HEK293 (cell line): ENCODE measurements at regions not wholly inside any gene's neighbourhood (a gene's known extent, or its start where the extent isn't known, plus 50 kb on each side); places are given as distances from the start of the nearest gene placed in this dataset.

Source experiments
- CTCF ChIA-PET: fragments of 350-600 bp; formaldehyde crosslinking; extraction: SDS; loops from one replicate; lab custom pipeline; 2021; ENCODE audit warnings: antibody characterized with exemption; lab: Yijun Ruan, JAX
- POLR2A ChIA-PET: fragments of 300-600 bp; formaldehyde crosslinking; extraction: SDS; loops from one replicate; lab custom pipeline; 2020; ENCODE audit warnings: antibody characterized with exemption, inconsistent platforms; lab: Yijun Ruan, JAX
- H3K27ac ChIP-seq: fragments of 200-500 bp; sonication (Bioruptor generic); 2 replicates; pipeline ENCODE4 v1.5.1; 2014; ENCODE audit warnings: low read depth, low read length, control low read depth, inconsistent platforms; ENCODE audit errors: extremely low read depth
- H3K36me3 ChIP-seq, 2 experiments: fragments of 200-500 bp in 1 of 2; sonication (Bioruptor generic) in 1 of 2; 1 replicate in 1 of 2; 2 replicates in 1 of 2; pipeline ENCODE4 v1.5.1; 2014 to 2017; ENCODE audit warnings: inconsistent platforms in 2 of 2, low read length in 2 of 2; ENCODE audit not compliant: control insufficient read depth in 2 of 2, insufficient read depth in 1 of 2
- H3K4me1 ChIP-seq: fragments of 200-500 bp; sonication (Bioruptor generic); 2 replicates; pipeline ENCODE4 v1.5.1; 2014; ENCODE audit warnings: mild to moderate bottlenecking, low read length, inconsistent platforms; ENCODE audit not compliant: control insufficient read depth, insufficient read depth
- H3K4me3 ChIP-seq: 2 replicates; pipeline ENCODE4 v1.5.1; 2011; ENCODE audit warnings: low read depth, mild to moderate bottlenecking, control low read depth, low read length, moderate library complexity
- H3K9me3 ChIP-seq: fragments of 200-500 bp; sonication (Bioruptor generic); 2 replicates; pipeline ENCODE4 v1.5.1; 2014; ENCODE audit warnings: low read depth, low read length, inconsistent platforms; ENCODE audit not compliant: control insufficient read depth, insufficient read depth
- ATF2 ChIP-seq: fragments of 450-650 bp; formaldehyde crosslinking; IDR thresholded peaks from 2 replicates; pipeline ENCODE4 v1.5.1; 2016; ENCODE audit warnings: missing biosample characterization, missing genetic modification characterization, low read depth
- EGR2 ChIP-seq: fragments of 450-650 bp; formaldehyde crosslinking; IDR thresholded peaks from 2 replicates; pipeline ENCODE4 v1.5.1; 2016; ENCODE audit warnings: low read depth, missing biosample characterization, missing genetic modification characterization
- GLIS1 ChIP-seq: fragments of 450-650 bp; formaldehyde crosslinking; IDR thresholded peaks from 2 replicates; pipeline ENCODE4 v1.5.1; 2016; ENCODE audit warnings: missing biosample characterization, missing genetic modification characterization
- YY1 ChIP-seq: fragments of 450-650 bp; formaldehyde crosslinking; IDR thresholded peaks from 2 replicates; pipeline ENCODE4 v1.5.1; 2018; ENCODE audit warnings: missing biosample characterization, missing genetic modification characterization
- ZBTB21 ChIP-seq: fragments of 450-650 bp; formaldehyde crosslinking; IDR thresholded peaks from 2 replicates; pipeline ENCODE4 v1.5.1; 2017; ENCODE audit warnings: missing biosample characterization, missing genetic modification characterization
- ZFHX2 ChIP-seq: fragments of 450-650 bp; formaldehyde crosslinking; conservative IDR thresholded peaks from 2 replicates; pipeline ENCODE4 v1.5.1; 2016; ENCODE audit warnings: missing biosample characterization, missing genetic modification characterization
- ZNF202 ChIP-seq: fragments of 450-650 bp; formaldehyde crosslinking; IDR thresholded peaks from 2 replicates; pipeline ENCODE4 v1.5.1; 2016; ENCODE audit warnings: missing biosample characterization, missing genetic modification characterization, borderline replicate concordance
- ZNF26 ChIP-seq: fragments of 450-650 bp; formaldehyde crosslinking; IDR thresholded peaks from 2 replicates; pipeline ENCODE4 v1.5.1; 2016; ENCODE audit warnings: missing biosample characterization, missing genetic modification characterization
- ZNF362 ChIP-seq: fragments of 450-650 bp; formaldehyde crosslinking; IDR thresholded peaks from 2 replicates; pipeline ENCODE4 v1.5.1; 2016; ENCODE audit warnings: missing biosample characterization, missing genetic modification characterization
- ZNF624 ChIP-seq: fragments of 450-650 bp; formaldehyde crosslinking; IDR thresholded peaks from 2 replicates; pipeline ENCODE4 v1.5.1; 2017; ENCODE audit warnings: missing biosample characterization, missing genetic modification characterization
- ZNF664 ChIP-seq: fragments of 450-650 bp; formaldehyde crosslinking; IDR thresholded peaks from 2 replicates; pipeline ENCODE4 v1.5.1; 2016; ENCODE audit warnings: missing biosample characterization, missing genetic modification characterization
- ZNF701 ChIP-seq: fragments of 450-650 bp; formaldehyde crosslinking; IDR thresholded peaks from 2 replicates; pipeline ENCODE4 v1.5.1; 2016; ENCODE audit warnings: missing biosample characterization, missing genetic modification characterization
- ZNF704 ChIP-seq: fragments of 450-650 bp; formaldehyde crosslinking; IDR thresholded peaks from 2 replicates; pipeline ENCODE4 v1.5.1; 2016; ENCODE audit warnings: missing biosample characterization, missing genetic modification characterization
- ZNF76 ChIP-seq: fragments of 450-650 bp; formaldehyde crosslinking; IDR thresholded peaks from 2 replicates; pipeline ENCODE4; 2016; ENCODE audit warnings: low read depth, missing biosample characterization, missing genetic modification characterization, borderline replicate concordance
- ZNF785 ChIP-seq: fragments of 450-650 bp; formaldehyde crosslinking; IDR thresholded peaks from 2 replicates; pipeline ENCODE4 v1.5.1; 2016; ENCODE audit warnings: missing biosample characterization, missing genetic modification characterization
- ZNF830 ChIP-seq: fragments of 450-650 bp; IDR thresholded peaks from 2 replicates; pipeline ENCODE4 v1.5.0; 2018; ENCODE audit warnings: missing biosample characterization, missing genetic modification characterization, low read depth, mild to moderate bottlenecking, moderate library complexity
- TF ChIP-seq, protein P1 (sequence below): fragments of 450-650 bp; formaldehyde crosslinking; IDR thresholded peaks from 2 replicates; pipeline ENCODE4 v1.5.1; 2017; ENCODE audit warnings: missing biosample characterization, mild to moderate bottlenecking, missing genetic modification characterization, moderate library complexity
- TF ChIP-seq, protein P2 (sequence below): fragments of 450-650 bp; formaldehyde crosslinking; IDR thresholded peaks from 2 replicates; pipeline ENCODE4 v1.5.1; 2016; ENCODE audit warnings: missing biosample characterization, missing genetic modification characterization, borderline replicate concordance

- POLR2A ChIA-PET = no interaction called here
- TF ChIP-seq ZNF830 (tag by site-specific recombination) (no peak), ZNF202 (tag by site-specific recombination) (no peak), ZNF26 (tag by site-specific recombination) (no peak), ZNF704 (tag by site-specific recombination) (no peak), ZNF664 (tag by site-specific recombination) (no peak)
- TF ChIP-seq, protein P1, sequence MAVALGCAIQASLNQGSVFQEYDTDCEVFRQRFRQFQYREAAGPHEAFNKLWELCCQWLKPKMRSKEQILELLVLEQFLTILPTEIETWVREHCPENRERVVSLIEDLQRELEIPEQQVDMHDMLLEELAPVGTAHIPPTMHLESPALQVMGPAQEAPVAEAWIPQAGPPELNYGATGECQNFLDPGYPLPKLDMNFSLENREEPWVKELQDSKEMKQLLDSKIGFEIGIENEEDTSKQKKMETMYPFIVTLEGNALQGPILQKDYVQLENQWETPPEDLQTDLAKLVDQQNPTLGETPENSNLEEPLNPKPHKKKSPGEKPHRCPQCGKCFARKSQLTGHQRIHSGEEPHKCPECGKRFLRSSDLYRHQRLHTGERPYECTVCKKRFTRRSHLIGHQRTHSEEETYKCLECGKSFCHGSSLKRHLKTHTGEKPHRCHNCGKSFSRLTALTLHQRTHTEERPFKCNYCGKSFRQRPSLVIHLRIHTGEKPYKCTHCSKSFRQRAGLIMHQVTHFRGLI (tag by site-specific recombination) = no peak
- CTCF ChIA-PET = interaction anchor here (0.9 kb wide), 2 partner anchors 181 to 241 kb away, joined by 3 to 4 read pairs; no protein-coding TSS in a partner anchor
- no peak overlapping the region for H3K4me3 ChIP-seq
- no peaks in the 10 kb centered on the region; the same call in 1 of the 2 replicates for H3K4me1 ChIP-seq
- no peaks in the 10 kb centered on the region for H3K36me3 ChIP-seq
- H3K27ac ChIP-seq = no peak overlapping the region
- no peaks in the 10 kb centered on the region for H3K9me3 ChIP-seq
Measured at GRCh38 chr6:43848671-43849391, 78.8 kb downstream of the VEGFA start.

- Histone ChIP-seq H3K36me3 (no peaks in the 10 kb centered on the region), H3K9me3 (no peaks in the 10 kb centered on the region), H3K4me3 (no peak overlapping the region), H3K4me1 (no peaks in the 10 kb centered on the region; the same call in 1 of the 2 replicates), H3K27ac (no peak overlapping the region)
- ChIA-PET POLR2A (no interaction called here), CTCF (interaction anchor here (0.6 to 2.8 kb wide), 8 partner anchors 8 to 240 kb away, joined by 3 to 10 read pairs (median 4); no protein-coding TSS in a partner anchor)
- TF ChIP-seq ZFHX2 (tag by site-specific recombination) (peak; percentile 60), YY1 (tag by site-specific recombination) (no peak), ATF2 (tag by site-specific recombination) (no peak), ZNF76 (tag by site-specific recombination) (no peak), ZNF362 (tag by site-specific recombination) (no peak), ZNF785 (tag by site-specific recombination) (no peak), ZNF624 (0 out of 2 replicates have a peak, but pooled peaks have one; percentile 36), EGR2 (tag by site-specific recombination) (peak; percentile 68), GLIS1 (tag by site-specific recombination) (peak; percentile 15; the same call in 1 of the 2 replicates), ZBTB21 (no peak), ZNF701 (tag by site-specific recombination) (0 out of 2 replicates have a peak, but pooled peaks have one; percentile 18)
- TF ChIP-seq, protein P2, sequence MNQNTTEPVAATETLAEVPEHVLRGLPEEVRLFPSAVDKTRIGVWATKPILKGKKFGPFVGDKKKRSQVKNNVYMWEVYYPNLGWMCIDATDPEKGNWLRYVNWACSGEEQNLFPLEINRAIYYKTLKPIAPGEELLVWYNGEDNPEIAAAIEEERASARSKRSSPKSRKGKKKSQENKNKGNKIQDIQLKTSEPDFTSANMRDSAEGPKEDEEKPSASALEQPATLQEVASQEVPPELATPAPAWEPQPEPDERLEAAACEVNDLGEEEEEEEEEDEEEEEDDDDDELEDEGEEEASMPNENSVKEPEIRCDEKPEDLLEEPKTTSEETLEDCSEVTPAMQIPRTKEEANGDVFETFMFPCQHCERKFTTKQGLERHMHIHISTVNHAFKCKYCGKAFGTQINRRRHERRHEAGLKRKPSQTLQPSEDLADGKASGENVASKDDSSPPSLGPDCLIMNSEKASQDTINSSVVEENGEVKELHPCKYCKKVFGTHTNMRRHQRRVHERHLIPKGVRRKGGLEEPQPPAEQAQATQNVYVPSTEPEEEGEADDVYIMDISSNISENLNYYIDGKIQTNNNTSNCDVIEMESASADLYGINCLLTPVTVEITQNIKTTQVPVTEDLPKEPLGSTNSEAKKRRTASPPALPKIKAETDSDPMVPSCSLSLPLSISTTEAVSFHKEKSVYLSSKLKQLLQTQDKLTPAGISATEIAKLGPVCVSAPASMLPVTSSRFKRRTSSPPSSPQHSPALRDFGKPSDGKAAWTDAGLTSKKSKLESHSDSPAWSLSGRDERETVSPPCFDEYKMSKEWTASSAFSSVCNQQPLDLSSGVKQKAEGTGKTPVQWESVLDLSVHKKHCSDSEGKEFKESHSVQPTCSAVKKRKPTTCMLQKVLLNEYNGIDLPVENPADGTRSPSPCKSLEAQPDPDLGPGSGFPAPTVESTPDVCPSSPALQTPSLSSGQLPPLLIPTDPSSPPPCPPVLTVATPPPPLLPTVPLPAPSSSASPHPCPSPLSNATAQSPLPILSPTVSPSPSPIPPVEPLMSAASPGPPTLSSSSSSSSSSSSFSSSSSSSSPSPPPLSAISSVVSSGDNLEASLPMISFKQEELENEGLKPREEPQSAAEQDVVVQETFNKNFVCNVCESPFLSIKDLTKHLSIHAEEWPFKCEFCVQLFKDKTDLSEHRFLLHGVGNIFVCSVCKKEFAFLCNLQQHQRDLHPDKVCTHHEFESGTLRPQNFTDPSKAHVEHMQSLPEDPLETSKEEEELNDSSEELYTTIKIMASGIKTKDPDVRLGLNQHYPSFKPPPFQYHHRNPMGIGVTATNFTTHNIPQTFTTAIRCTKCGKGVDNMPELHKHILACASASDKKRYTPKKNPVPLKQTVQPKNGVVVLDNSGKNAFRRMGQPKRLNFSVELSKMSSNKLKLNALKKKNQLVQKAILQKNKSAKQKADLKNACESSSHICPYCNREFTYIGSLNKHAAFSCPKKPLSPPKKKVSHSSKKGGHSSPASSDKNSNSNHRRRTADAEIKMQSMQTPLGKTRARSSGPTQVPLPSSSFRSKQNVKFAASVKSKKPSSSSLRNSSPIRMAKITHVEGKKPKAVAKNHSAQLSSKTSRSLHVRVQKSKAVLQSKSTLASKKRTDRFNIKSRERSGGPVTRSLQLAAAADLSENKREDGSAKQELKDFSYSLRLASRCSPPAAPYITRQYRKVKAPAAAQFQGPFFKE = no peak
Measured at GRCh38 chr6:43847741-43848630, 78.0 kb downstream of the VEGFA start.
